Activated T-helper 1 cell treated with anti-CD3 and anti-CD28 coated beads, Interleukin-12 subunit alpha, Interleukin-12 subunit beta, Interleukin-2, Interleukin-4 antibody, amounts not matched to agents 30 ng/mL and 10 ng/mL and 1 ng/mL, durations not matched to agents 14 hours and 24 hours and 36 hours (primary cell): ENCODE measurements at regions not wholly inside any gene's neighbourhood (a gene's known extent, or its start where the extent isn't known, plus 50 kb on each side); places are given as distances from the start of the nearest gene placed in this dataset.

Source experiments
- DNase-seq: peaks from one replicate; pipeline ENCODE4 v3.0.0; 2021; ENCODE audit warnings: low spot score
- H3K27ac Mint-ChIP-seq: one replicate; pipeline ENCODE4 v1.8.0; 2021; ENCODE audit warnings: mild to moderate bottlenecking, mixed read lengths
- H3K27me3 Mint-ChIP-seq: one replicate; pipeline ENCODE4 v1.8.0; 2022; ENCODE audit warnings: mild to moderate bottlenecking, moderate library complexity, mixed read lengths; ENCODE audit not compliant: insufficient read depth
- H3K36me3 Mint-ChIP-seq: one replicate; pipeline ENCODE4 v1.8.0; 2021; ENCODE audit warnings: low read depth, mixed read lengths
- H3K4me1 Mint-ChIP-seq: one replicate; pipeline ENCODE4 v1.8.0; 2021; ENCODE audit warnings: low read depth, mixed read lengths
- H3K4me3 Mint-ChIP-seq: one replicate; pipeline ENCODE4 v1.8.0; 2021; ENCODE audit warnings: mild to moderate bottlenecking, moderate library complexity, mixed read lengths
- H3K9me3 Mint-ChIP-seq: one replicate; pipeline ENCODE4 v1.8.0; 2021; ENCODE audit warnings: mixed read lengths
- intact Hi-C: fragments of 100-400 bp; cut with micrococcal nuclease; formaldehyde crosslinking; loops from one replicate; pipeline ENCODE4 v1.15.1; 2024

- Mint-ChIP-seq H3K9me3 (no peaks in the 10 kb centered on the region), H3K4me3 (no peak overlapping the region), H3K27ac (no peak overlapping the region), H3K4me1 (no peaks in the 10 kb centered on the region), H3K27me3 (peaks cover 1% of the 10 kb centered on the region), H3K36me3 (no peaks in the 10 kb centered on the region)
- intact Hi-C loops: no loop called here
- no peak for DNase-seq
These were observed 68.3 kb upstream of the NAV2 start for GRCh38 chr11:19644316-19644715.

- Mint-ChIP-seq H3K4me1 (no peaks in the 10 kb centered on the region), H3K27ac (no peak overlapping the region), H3K4me3 (no peak overlapping the region), H3K9me3 (no peaks in the 10 kb centered on the region), H3K27me3 (peaks cover 1% of the 10 kb centered on the region), H3K36me3 (no peaks in the 10 kb centered on the region)
- intact Hi-C loops: no loop called here
- no peak for DNase-seq
These were observed 70.2 kb upstream of the NAV2 start for GRCh38 chr11:19642185-19643158.

GRCh38 chr11:19639603-19640105 is 73.0 kb upstream of the NAV2 start:
- no peak overlapping the region for H3K27ac Mint-ChIP-seq
- DNase-seq: no peak
- no peak overlapping the region for H3K4me3 Mint-ChIP-seq
- H3K9me3 Mint-ChIP-seq: peaks cover 6% of the 10 kb centered on the region
- peaks cover 1% of the 10 kb centered on the region for H3K27me3 Mint-ChIP-seq
- no peaks in the 10 kb centered on the region for H3K4me1 Mint-ChIP-seq
- no peaks in the 10 kb centered on the region for H3K36me3 Mint-ChIP-seq
- intact Hi-C loops: no loop called here

GRCh38 chr11:19635332-19635731 is 77.3 kb upstream of the NAV2 start:
- Mint-ChIP-seq H3K9me3 (peaks cover 6% of the 10 kb centered on the region), H3K4me1 (no peaks in the 10 kb centered on the region), H3K4me3 (no peak overlapping the region), H3K36me3 (no peaks in the 10 kb centered on the region), H3K27me3 (peaks cover 1% of the 10 kb centered on the region), H3K27ac (no peak overlapping the region)
- intact Hi-C loops: no loop called here
- DNase-seq: no peak

GRCh38 chr11:19633276-19633675 is 79.4 kb upstream of the NAV2 start:
- Mint-ChIP-seq H3K27ac (no peak overlapping the region), H3K9me3 (peaks cover 6% of the 10 kb centered on the region), H3K36me3 (no peaks in the 10 kb centered on the region), H3K4me3 (no peak overlapping the region), H3K4me1 (no peaks in the 10 kb centered on the region), H3K27me3 (no peaks in the 10 kb centered on the region)
- intact Hi-C loops: no loop called here
- no peak for DNase-seq

- intact Hi-C loops: no loop called here
- DNase-seq: no peak
- no peaks in the 10 kb centered on the region for H3K36me3 Mint-ChIP-seq
- no peak overlapping the region for H3K27ac Mint-ChIP-seq
- H3K9me3 Mint-ChIP-seq: peaks cover 6% of the 10 kb centered on the region
- no peak overlapping the region for H3K4me3 Mint-ChIP-seq
- no peaks in the 10 kb centered on the region for H3K4me1 Mint-ChIP-seq
- no peaks in the 10 kb centered on the region for H3K27me3 Mint-ChIP-seq
These were observed 80.2 kb upstream of the NAV2 start for GRCh38 chr11:19632499-19632834.

- no peaks in the 10 kb centered on the region for H3K36me3 Mint-ChIP-seq
- no peak overlapping the region for H3K4me3 Mint-ChIP-seq
- intact Hi-C loops: no loop called here
- H3K27ac Mint-ChIP-seq: no peak overlapping the region
- H3K4me1 Mint-ChIP-seq: no peaks in the 10 kb centered on the region
- peaks cover 6% of the 10 kb centered on the region for H3K9me3 Mint-ChIP-seq
- no peaks in the 10 kb centered on the region for H3K27me3 Mint-ChIP-seq
- DNase-seq: no peak
These were observed 80.7 kb upstream of the NAV2 start for GRCh38 chr11:19631712-19632498.

GRCh38 chr11:19628018-19628417 is 84.6 kb upstream of the NAV2 start:
- Mint-ChIP-seq H3K4me3 (no peak overlapping the region), H3K4me1 (no peaks in the 10 kb centered on the region), H3K27ac (no peak overlapping the region), H3K9me3 (peaks cover 4% of the 10 kb centered on the region), H3K27me3 (no peaks in the 10 kb centered on the region), H3K36me3 (no peaks in the 10 kb centered on the region)
- intact Hi-C loops: no loop called here
- DNase-seq: no peak

- Mint-ChIP-seq H3K4me1 (no peaks in the 10 kb centered on the region), H3K36me3 (no peaks in the 10 kb centered on the region), H3K9me3 (peaks cover 4% of the 10 kb centered on the region), H3K4me3 (no peak overlapping the region), H3K27ac (no peak overlapping the region), H3K27me3 (no peaks in the 10 kb centered on the region)
- intact Hi-C loops: no loop called here
- no peak for DNase-seq
These were observed 85.1 kb upstream of the NAV2 start for GRCh38 chr11:19627566-19627965.

GRCh38 chr11:19625438-19625837 is 87.2 kb upstream of the NAV2 start:
- H3K27ac Mint-ChIP-seq: no peak overlapping the region
- H3K4me3 Mint-ChIP-seq: no peak overlapping the region
- no peaks in the 10 kb centered on the region for H3K36me3 Mint-ChIP-seq
- no peak for DNase-seq
- intact Hi-C loops: no loop called here
- H3K4me1 Mint-ChIP-seq: no peaks in the 10 kb centered on the region
- H3K27me3 Mint-ChIP-seq: no peaks in the 10 kb centered on the region
- peaks cover 4% of the 10 kb centered on the region for H3K9me3 Mint-ChIP-seq

GRCh38 chr11:19617696-19618523 is 94.7 kb upstream of the NAV2 start:
- Mint-ChIP-seq H3K4me3 (no peak overlapping the region), H3K27me3 (peaks cover 2% of the 10 kb centered on the region), H3K27ac (no peak overlapping the region), H3K9me3 (peaks cover 4% of the 10 kb centered on the region), H3K4me1 (no peaks in the 10 kb centered on the region), H3K36me3 (no peaks in the 10 kb centered on the region)
- DNase-seq: no peak
- intact Hi-C loops: no loop called here

- Mint-ChIP-seq H3K9me3 (peaks cover 11% of the 10 kb centered on the region), H3K4me3 (no peak overlapping the region), H3K27ac (no peak overlapping the region), H3K27me3 (peaks cover 2% of the 10 kb centered on the region), H3K36me3 (no peaks in the 10 kb centered on the region), H3K4me1 (no peaks in the 10 kb centered on the region)
- intact Hi-C loops: no loop called here
- no peak for DNase-seq
These were observed 97.1 kb upstream of the NAV2 start for GRCh38 chr11:19615341-19616183.
